Activated T-cell treated with anti-CD3 and anti-CD28 coated beads, Interleukin-2, amount 50 U/mL, for 72 hours (primary cell): ENCODE measurements at regions not wholly inside any gene's neighbourhood (a gene's known extent, or its start where the extent isn't known, plus 50 kb on each side); places are given as distances from the start of the nearest gene placed in this dataset.
"Not testable (repeated sequence)": the region's sequence is repeated elsewhere in the genome, so short reads cannot be mapped to it uniquely, and the experiment has no call there.

ENCODE experiments used
- ATAC-seq, 2 donors: fragments of 150-1000 bp; cut with Tn5 transposase; replicated peaks in 1 of 2; 2 replicates each; pipeline ENCODE4 v1.10.0; 2021; ENCODE audit warnings: moderate library complexity in 2 of 2, mild to moderate bottlenecking in 1 of 2
- DNase-seq, 2 donors: peaks; one replicate each; pipeline ENCODE4 v3.0.0; 2021 to 2022; ENCODE audit warnings: mixed read lengths in 1 of 2
- H3K27ac Mint-ChIP-seq: one replicate; pipeline ENCODE4 v1.8.0; 2022; ENCODE audit warnings: mild to moderate bottlenecking, moderate library complexity, mixed read lengths
- H3K27me3 Mint-ChIP-seq: one replicate; pipeline ENCODE4 v1.8.0; 2022; ENCODE audit warnings: low read depth, mixed read lengths
- H3K36me3 Mint-ChIP-seq, 2 donors: one replicate each; pipeline ENCODE4 v1.8.0; 2022; ENCODE audit warnings: mixed read lengths in 2 of 2, mild to moderate bottlenecking in 1 of 2; ENCODE audit not compliant: insufficient read depth in 2 of 2
- H3K4me1 Mint-ChIP-seq: one replicate; pipeline ENCODE4 v1.8.0; 2022; ENCODE audit warnings: low read depth, mixed read lengths
- H3K4me3 Mint-ChIP-seq, 2 donors: one replicate each; pipeline ENCODE4 v1.8.0; 2022; ENCODE audit warnings: mild to moderate bottlenecking in 2 of 2, mixed read lengths in 2 of 2, moderate library complexity in 2 of 2
- H3K9me3 Mint-ChIP-seq, 2 donors: one replicate each; pipeline ENCODE4 v1.8.0; 2022; ENCODE audit warnings: mixed read lengths in 2 of 2

- no peak overlapping the region for H3K4me3 Mint-ChIP-seq
- H3K27ac Mint-ChIP-seq, result no peak overlapping the region
- no peaks in the 10 kb centered on the region for H3K36me3 Mint-ChIP-seq
- no peaks in the 10 kb centered on the region for H3K4me1 Mint-ChIP-seq
- no peak for DNase-seq
- ATAC-seq, result no peak
- peaks cover 1 to 4% of the 10 kb centered on the region in 2 donors for H3K9me3 Mint-ChIP-seq
- no peaks in the 10 kb centered on the region for H3K27me3 Mint-ChIP-seq
These were observed 318.3 kb upstream of the CA10 start for GRCh38 chr17:52476638-52477313.

- no peaks in the 10 kb centered on the region for H3K4me1 Mint-ChIP-seq
- no peak for ATAC-seq
- peaks cover 6 to 10% of the 10 kb centered on the region in 2 donors for H3K9me3 Mint-ChIP-seq
- H3K36me3 Mint-ChIP-seq, result no peaks in the 10 kb centered on the region
- no peaks in the 10 kb centered on the region for H3K27me3 Mint-ChIP-seq
- no peak overlapping the region for H3K27ac Mint-ChIP-seq
- no peak for DNase-seq
- H3K4me3 Mint-ChIP-seq, result no peak overlapping the region
These were observed 312.0 kb upstream of the CA10 start for GRCh38 chr17:52470553-52470952.

- Mint-ChIP-seq H3K9me3 (peaks cover 7 to 15% of the 10 kb centered on the region in 2 donors), H3K4me1 (no peaks in the 10 kb centered on the region), H3K27me3 (no peaks in the 10 kb centered on the region), H3K27ac (no peak overlapping the region), H3K4me3 (no peak overlapping the region), H3K36me3 (no peaks in the 10 kb centered on the region)
- ATAC-seq, result no peak
- DNase-seq, result no peak
These were observed 306.9 kb upstream of the CA10 start for GRCh38 chr17:52465407-52465806.

GRCh38 chr17:52451294-52451861 lies 292.9 kb upstream of the CA10 start:
- Mint-ChIP-seq H3K27ac (no peak overlapping the region), H3K4me3 (no peak overlapping the region), H3K4me1 (no peaks in the 10 kb centered on the region), H3K27me3 (no peaks in the 10 kb centered on the region), H3K36me3 (peaks cover 0 to 2% of the 10 kb centered on the region in 2 donors), H3K9me3 (peaks cover 3 to 6% of the 10 kb centered on the region in 2 donors)
- DNase-seq, result no peak
- ATAC-seq, result peak in 1 of 2 donors; percentile 29

- no peaks in the 10 kb centered on the region for H3K4me1 Mint-ChIP-seq
- no peak overlapping the region for H3K27ac Mint-ChIP-seq
- H3K4me3 Mint-ChIP-seq, result no peak overlapping the region
- DNase-seq (no peak), ATAC-seq (no peak)
- no peaks in the 10 kb centered on the region for H3K36me3 Mint-ChIP-seq
- no peaks in the 10 kb centered on the region for H3K27me3 Mint-ChIP-seq
- peaks cover 0 to 15% of the 10 kb centered on the region in 2 donors for H3K9me3 Mint-ChIP-seq
These were observed 283.8 kb upstream of the CA10 start for GRCh38 chr17:52442350-52442749.

DNA sequence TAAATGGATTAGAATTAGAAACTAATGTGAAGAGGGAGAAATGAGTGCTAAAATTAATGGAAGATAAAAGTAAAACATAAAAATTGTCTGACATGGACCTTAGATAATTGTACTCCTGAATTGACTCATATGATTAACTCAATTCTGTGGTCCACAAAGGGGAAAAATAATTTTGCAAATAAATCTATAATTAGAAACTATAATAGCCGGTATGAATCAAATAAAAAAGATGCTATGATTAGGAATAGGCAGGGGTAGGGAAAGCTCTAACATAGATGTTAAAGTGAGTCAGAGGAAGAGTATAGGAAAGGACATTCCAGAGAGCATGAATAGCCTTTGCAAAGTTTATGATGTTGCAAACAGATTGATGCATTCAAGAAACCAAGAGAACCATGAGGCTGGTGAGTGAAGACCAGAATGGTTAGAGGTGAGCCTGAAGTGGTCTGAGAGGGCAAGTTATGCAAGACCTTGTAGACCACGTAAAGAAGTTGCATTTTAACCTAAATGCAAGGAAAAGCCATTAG lies 262.1 kb upstream of the CA10 start:
- Mint-ChIP-seq H3K4me3 (no peak overlapping the region), H3K27ac (no peak overlapping the region)

GRCh38 chr17:52419229-52419641 lies 260.7 kb upstream of the CA10 start:
- no peaks in the 10 kb centered on the region for H3K27me3 Mint-ChIP-seq
- H3K9me3 Mint-ChIP-seq, result peaks cover 0 to 5% of the 10 kb centered on the region in 2 donors
- H3K4me3 Mint-ChIP-seq, result no peak overlapping the region
- no peak overlapping the region for H3K27ac Mint-ChIP-seq
- no peaks in the 10 kb centered on the region for H3K4me1 Mint-ChIP-seq
- no peak for DNase-seq
- no peak for ATAC-seq
- H3K36me3 Mint-ChIP-seq, result no peaks in the 10 kb centered on the region

More for the DNA sequence above, 262.1 kb upstream of the CA10 start:
- Mint-ChIP-seq H3K9me3 (peaks cover 0 to 7% of the 10 kb centered on the region in 2 donors), H3K4me1 (no peaks in the 10 kb centered on the region), H3K36me3 (no peaks in the 10 kb centered on the region), H3K27me3 (no peaks in the 10 kb centered on the region)
- ATAC-seq (no peak), DNase-seq (no peak)

- ATAC-seq (no peak), DNase-seq (no peak)
- Mint-ChIP-seq H3K27me3 (no peaks in the 10 kb centered on the region), H3K36me3 (no peaks in the 10 kb centered on the region), H3K4me1 (no peaks in the 10 kb centered on the region), H3K4me3 (no peak overlapping the region), H3K27ac (no peak overlapping the region), H3K9me3 (peaks cover 5% of the 10 kb centered on the region in 2 donors)
These were observed 252.3 kb upstream of the CA10 start for GRCh38 chr17:52410781-52411180.

- not testable (repeated sequence) for H3K27me3 Mint-ChIP-seq, H3K36me3 Mint-ChIP-seq, H3K4me3 Mint-ChIP-seq, DNase-seq, H3K9me3 Mint-ChIP-seq, ATAC-seq, H3K27ac Mint-ChIP-seq, H3K4me1 Mint-ChIP-seq
These were observed 250.7 kb upstream of the CA10 start for GRCh38 chr17:52409222-52409621.

GRCh38 chr17:52395308-52395707 lies 236.8 kb upstream of the CA10 start:
- DNase-seq (no peak), ATAC-seq (no peak)
- Mint-ChIP-seq H3K9me3 (no peaks in the 10 kb centered on the region), H3K27ac (no peak overlapping the region), H3K4me1 (no peaks in the 10 kb centered on the region), H3K36me3 (no peaks in the 10 kb centered on the region), H3K27me3 (no peaks in the 10 kb centered on the region), H3K4me3 (no peak overlapping the region)

GRCh38 chr17:52390422-52390821 lies 231.9 kb upstream of the CA10 start:
- Mint-ChIP-seq H3K27ac (no peak overlapping the region), H3K9me3 (no peaks in the 10 kb centered on the region), H3K4me1 (no peaks in the 10 kb centered on the region), H3K36me3 (no peaks in the 10 kb centered on the region), H3K4me3 (no peak overlapping the region), H3K27me3 (no peaks in the 10 kb centered on the region)
- no peak for DNase-seq
- ATAC-seq, result no peak

GRCh38 chr17:52389632-52390031 lies 231.1 kb upstream of the CA10 start:
- no peaks in the 10 kb centered on the region for H3K27me3 Mint-ChIP-seq
- DNase-seq (no peak), ATAC-seq (no peak)
- H3K9me3 Mint-ChIP-seq, result no peaks in the 10 kb centered on the region
- no peaks in the 10 kb centered on the region for H3K36me3 Mint-ChIP-seq
- no peaks in the 10 kb centered on the region for H3K4me1 Mint-ChIP-seq
- H3K4me3 Mint-ChIP-seq, result no peak overlapping the region
- H3K27ac Mint-ChIP-seq, result no peak overlapping the region

- Mint-ChIP-seq H3K36me3 (no peaks in the 10 kb centered on the region), H3K9me3 (peaks cover 0 to 3% of the 10 kb centered on the region in 2 donors), H3K4me3 (no peak overlapping the region), H3K27me3 (no peaks in the 10 kb centered on the region), H3K4me1 (no peaks in the 10 kb centered on the region), H3K27ac (no peak overlapping the region)
- no peak for DNase-seq
- ATAC-seq, result no peak
These were observed 230.4 kb upstream of the CA10 start for GRCh38 chr17:52388941-52389340.

GRCh38 chr17:52384695-52385094 lies 226.2 kb upstream of the CA10 start:
- Mint-ChIP-seq H3K9me3 (peaks cover 0 to 3% of the 10 kb centered on the region in 2 donors), H3K27me3 (no peaks in the 10 kb centered on the region), H3K4me3 (no peak overlapping the region), H3K27ac (no peak overlapping the region), H3K4me1 (no peaks in the 10 kb centered on the region), H3K36me3 (no peaks in the 10 kb centered on the region)
- ATAC-seq (no peak), DNase-seq (no peak)
